ENCODE measurements at regions not wholly inside any gene's neighbourhood (a gene's known extent, or its start where the extent isn't known, plus 50 kb on each side); places are given as distances from the start of the nearest gene placed in this dataset.
"Not testable (repeated sequence)": the region's sequence is repeated elsewhere in the genome, so short reads cannot be mapped to it uniquely, and the experiment has no call there.

GRCh38 chr4:34289962-34290361 lies 1954.4 kb downstream of the ARAP2 start:
- DNase-seq = no peak

GRCh38 chr4:34293459-34293858 lies 1950.9 kb downstream of the ARAP2 start:
- DNase-seq = no peak

DNA sequence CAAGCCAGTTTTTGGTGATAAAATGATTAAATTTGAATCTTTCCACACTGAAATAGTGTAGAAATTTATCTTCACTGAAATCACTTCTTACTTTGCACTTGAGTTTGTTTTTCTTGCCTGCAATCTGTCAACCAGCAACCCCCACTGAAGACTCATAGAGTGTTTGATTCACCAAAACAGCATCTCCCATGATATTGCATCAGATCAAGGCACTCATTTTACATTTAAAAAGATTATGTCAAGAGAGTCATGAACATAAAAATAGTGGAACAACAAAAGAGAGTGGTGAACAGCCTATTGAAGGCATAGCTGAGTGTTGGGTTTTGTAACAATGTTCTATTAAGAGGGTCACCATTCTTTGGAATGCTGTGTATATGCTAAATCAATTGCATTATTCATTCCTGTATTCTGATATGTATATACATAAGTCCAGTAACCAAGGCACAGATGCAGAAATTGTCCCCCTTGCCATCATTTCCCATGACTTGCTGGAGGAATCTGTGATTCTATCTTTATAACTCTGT lies 1934.9 kb downstream of the ARAP2 start:
- no peak for DNase-seq

- no peak for DNase-seq
These were observed 1925.5 kb downstream of the ARAP2 start for GRCh38 chr4:34318773-34319172.

- DNase-seq = no peak
These were observed 1920.6 kb downstream of the ARAP2 start for GRCh38 chr4:34323549-34324320.

- no peak for DNase-seq
These were observed 1915.4 kb downstream of the ARAP2 start for GRCh38 chr4:34328939-34329338.

GRCh38 chr4:34335156-34335555 lies 1909.2 kb downstream of the ARAP2 start:
- not testable (repeated sequence) for DNase-seq

DNA sequence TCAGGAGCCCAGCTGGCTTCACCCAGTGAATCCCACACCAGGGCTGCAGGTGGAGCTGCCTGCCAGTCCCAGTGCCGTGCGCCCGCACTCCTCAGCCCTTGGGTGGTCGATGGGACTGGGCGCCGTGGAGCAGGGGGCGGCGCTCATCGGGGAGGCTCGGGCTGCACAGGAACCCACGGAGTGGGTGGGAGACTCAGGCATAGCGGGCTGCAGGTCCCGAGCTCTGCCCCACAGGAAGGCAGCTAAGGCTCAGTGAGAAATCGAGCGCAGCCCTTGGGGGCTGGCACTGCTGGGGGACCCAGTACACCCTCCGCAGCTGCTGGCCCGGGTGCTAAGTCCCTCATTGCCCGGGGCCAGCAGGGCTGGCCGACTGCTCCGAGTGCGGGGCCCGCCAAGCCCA lies 1908.8 kb downstream of the ARAP2 start:
- DNase-seq = not testable (repeated sequence)

- DNase-seq = no peak
These were observed 1881.7 kb downstream of the ARAP2 start for GRCh38 chr4:34362654-34363053.

- peak in 1 of 2 donors; percentile 7 for DNase-seq
These were observed 1880.5 kb downstream of the ARAP2 start for GRCh38 chr4:34363842-34364241.

GRCh38 chr4:34365946-34366345 lies 1878.4 kb downstream of the ARAP2 start:
- DNase-seq = no peak

DNA sequence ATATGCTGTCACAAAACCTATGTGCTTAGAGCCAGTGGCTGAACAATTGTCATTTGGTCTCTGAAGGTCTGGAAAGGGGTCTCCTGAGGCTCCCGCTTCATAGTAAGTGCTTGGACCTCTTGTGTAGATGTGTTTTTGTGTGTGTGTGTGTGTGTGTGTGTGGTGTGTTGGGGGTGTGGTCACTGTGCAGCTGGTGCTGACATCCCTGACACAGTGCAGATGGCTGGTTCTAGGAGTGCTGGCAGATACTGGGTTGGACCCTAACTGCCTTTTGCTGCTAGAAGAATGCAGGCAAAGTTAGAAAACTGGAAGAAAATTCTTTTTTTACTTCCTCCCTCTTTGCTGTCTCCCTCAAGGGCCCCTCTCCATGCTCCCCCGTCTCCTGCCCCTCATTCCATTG lies 1872.6 kb downstream of the ARAP2 start:
- DNase-seq = no peak

DNA sequence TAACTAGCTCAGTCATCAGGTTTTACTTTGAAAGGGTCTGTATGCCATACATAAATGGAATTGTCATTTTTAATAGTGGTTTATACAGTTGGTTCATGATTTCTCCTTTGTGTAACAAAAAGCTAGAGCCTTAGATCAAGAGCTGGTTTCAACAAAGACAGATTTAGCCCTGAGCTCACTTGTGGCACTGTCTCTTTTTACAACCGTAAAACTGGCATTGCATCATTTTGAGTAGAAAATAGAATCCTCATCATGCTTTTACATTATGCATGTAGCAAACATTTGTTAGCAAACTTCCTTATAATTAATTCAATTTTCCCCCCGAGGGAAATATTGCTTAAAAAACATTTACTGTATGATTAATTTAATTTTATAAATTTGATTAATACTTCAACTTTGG lies 1871.5 kb downstream of the ARAP2 start:
- no peak for DNase-seq

GRCh38 chr4:34373456-34373855 lies 1870.9 kb downstream of the ARAP2 start:
- peak in 1 of 2 donors; percentile 6 for DNase-seq

DNA sequence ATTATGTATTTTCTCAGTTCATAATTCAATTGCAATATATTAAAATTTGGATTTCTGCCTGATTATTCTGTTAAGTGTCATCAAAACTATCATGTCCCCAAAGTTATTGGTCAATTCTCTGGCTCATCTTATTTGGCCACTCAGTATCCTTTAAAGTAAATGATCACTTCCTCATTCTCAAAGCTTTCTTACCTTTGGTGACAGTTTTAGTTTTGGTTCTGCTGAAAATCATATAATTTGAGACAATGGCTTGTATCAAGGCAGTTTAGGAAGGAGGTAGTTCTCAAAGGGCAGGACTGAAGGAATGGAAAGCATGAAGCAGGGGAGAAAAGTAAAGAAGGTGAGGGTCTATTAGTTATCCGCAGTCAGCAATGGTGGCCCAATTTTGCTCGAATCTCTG lies 1832.1 kb downstream of the ARAP2 start:
- DNase-seq = no peak

DNA sequence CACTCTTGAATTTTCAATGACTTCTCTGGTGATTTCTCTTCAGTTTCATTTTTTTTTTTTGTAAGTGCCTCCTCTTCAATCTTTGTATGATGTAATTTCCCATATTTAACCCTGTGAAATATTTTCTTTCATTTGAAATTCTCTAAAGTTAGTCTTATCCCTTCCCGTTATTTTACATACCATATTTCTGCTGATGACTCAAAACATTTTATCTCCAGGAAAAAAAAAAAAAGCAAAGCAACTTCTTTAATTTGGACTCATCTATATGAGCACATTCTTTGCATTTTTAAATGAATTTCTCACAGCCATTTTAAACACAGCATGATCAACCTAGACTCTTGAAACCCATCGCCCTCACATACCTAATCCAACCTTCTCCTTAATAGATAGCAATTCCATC lies 1831.4 kb downstream of the ARAP2 start:
- DNase-seq = no peak

- DNase-seq = no peak
These were observed 1827.2 kb downstream of the ARAP2 start for GRCh38 chr4:34417160-34417559.

DNA sequence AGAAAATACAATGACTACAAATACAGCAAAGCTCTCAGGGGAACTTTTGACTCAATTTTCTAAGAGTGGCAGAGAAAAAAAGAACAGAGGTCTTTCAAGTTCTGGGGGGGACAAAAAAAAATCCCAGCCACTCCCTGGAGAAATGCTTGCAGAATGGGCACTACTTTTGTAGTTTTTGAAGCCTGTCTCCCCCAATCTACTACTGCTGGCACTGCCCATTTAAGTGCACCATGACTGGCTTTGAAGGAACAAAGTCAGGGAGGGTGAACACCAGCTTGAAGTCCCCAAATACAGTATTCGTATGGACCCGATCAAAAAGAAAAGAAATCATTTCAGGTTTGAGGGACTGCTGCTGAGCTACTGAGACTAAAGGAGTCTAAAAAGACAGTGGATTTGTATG lies 1824.4 kb downstream of the ARAP2 start:
- DNase-seq = no peak

DNA sequence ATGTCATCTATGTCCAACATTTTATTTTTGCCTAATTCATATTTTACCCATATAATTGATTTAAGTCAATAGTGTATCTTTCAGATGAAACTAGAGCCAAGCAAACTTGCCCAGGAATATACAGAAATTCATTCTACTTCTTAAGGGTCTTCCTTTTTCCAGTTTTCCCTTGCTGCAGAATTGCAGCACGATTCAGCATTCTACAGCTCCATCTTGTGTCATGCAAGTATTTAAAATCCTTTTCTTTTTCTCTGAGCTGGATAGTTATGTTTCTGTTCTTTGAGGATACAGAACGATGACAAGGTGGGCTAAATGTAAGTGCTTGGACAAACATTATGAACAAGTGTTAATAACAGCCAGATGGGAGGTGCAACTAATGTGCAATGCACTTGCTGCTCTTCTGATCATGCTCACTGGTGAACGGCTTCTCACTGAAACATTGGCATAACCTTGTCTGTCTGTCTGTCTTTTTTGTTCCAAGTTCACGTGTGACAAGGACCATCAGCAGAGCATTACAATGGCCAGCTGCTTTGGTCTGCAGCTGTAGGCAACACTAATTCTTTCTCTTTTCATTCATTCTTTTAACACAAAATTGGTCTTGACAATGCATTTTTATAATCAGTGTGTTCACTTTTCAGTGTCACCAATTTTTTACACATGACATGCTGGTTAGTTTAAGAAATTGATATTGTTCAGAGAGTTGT lies 1821.7 kb downstream of the ARAP2 start:
- DNase-seq = peak; percentile 25 to 26

- no peak for DNase-seq
These were observed 1811.6 kb downstream of the ARAP2 start for GRCh38 chr4:34432706-34433105.

DNA sequence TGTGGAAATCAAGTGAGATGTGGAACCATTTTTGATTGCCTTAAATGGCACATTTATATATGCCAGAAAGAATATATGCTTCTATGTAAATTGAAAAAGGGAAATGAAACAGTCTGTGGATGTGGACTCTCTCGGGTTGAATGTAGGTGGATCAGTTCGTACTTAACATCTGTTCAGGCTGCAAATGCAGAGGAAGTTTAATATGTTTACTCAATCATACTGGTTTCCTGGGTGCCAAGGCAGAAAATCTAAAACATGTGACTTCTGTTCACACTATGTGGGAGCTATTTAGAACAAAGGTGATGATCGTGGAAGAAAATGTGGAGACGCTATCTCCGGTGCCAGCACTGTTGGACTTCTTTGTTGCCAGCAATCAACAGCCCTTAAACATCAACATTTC lies 1809.9 kb downstream of the ARAP2 start:
- DNase-seq = not testable (repeated sequence)

DNA sequence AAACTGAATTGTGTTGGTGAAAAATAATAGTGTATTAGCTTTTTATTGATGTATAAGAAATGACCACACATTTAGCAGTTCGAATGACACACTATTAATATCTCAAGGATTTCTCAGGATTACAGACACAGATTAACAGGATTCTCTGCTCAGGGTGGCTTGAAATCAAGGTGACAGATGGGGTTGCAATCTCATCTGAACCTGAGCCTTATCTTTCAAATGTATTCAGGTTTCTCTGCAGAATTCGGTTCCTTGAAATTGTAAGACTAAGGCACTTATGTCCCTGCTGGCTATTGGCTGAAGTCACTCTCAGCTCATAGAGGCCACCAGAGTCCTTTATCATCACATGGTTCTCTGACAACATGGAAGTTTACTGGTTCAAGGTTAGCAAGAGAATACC lies 1780.1 kb downstream of the ARAP2 start:
- no peak for DNase-seq

DNA sequence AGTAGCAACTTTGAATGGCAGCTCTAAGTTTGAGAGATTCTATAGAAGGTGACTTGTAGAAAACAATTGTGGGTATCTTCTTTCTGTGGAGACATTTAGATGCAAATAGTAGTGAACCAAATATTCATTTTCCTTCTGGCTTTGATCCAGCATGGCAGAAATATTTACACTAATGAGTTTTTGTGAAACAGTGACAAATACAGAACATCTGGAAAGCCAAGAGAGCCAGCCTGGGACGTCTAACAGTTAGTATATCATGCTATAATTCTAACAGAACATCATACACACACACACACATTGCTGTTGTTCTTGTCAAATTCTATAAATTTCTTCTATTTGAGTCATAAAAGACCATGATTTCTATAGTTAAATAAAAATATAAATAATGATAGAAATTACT lies 1777.9 kb downstream of the ARAP2 start:
- DNase-seq = peak; percentile 24 to 58
